GM23248 (cell line): ENCODE measurements at regions not wholly inside any gene's neighbourhood (a gene's known extent, or its start where the extent isn't known, plus 50 kb on each side); places are given as distances from the start of the nearest gene placed in this dataset.

Source experiments
- EZH2 ChIP-seq: fragments of 200-600 bp; sonication (generic); IDR thresholded peaks from 2 replicates; pipeline ENCODE4 v1.6.1; 2018; ENCODE audit warnings: antibody characterized with exemption, mild to moderate bottlenecking; ENCODE audit not compliant: insufficient read depth, poor library complexity, severe bottlenecking
- EZH2phosphoT487 ChIP-seq: fragments of 200-600 bp; sonication (generic); IDR thresholded peaks from 2 replicates; pipeline ENCODE4 v1.6.1; 2018; ENCODE audit warnings: antibody characterized with exemption, moderate library complexity, mild to moderate bottlenecking, low read depth; ENCODE audit not compliant: insufficient read depth

DNA sequence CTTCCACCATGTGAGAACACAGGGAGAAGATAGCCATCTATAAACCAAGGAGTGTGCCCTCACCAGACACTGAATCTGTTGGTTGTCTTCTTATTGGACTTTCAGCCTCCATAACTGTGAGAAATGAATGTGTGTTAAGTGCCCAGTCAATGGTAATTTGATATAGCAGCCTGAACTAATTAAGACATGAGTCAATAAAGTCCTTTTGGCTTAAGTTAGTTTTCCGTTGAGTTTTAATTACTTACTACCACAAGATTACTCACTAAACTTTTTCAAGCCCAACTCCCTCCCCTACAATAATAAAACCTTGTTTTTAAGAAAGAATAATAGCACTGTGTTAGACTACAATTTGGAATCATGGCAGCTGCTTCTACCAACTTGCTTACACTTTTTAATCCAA lies 324.2 kb downstream of the PCDH19 start:
- TF ChIP-seq EZH2 (no peak), EZH2phosphoT487 (no peak)
